ENCODE measurements at regions not wholly inside any gene's neighbourhood (a gene's known extent, or its start where the extent isn't known, plus 50 kb on each side); places are given as distances from the start of the nearest gene placed in this dataset.
"Not testable (repeated sequence)": the region's sequence is repeated elsewhere in the genome, so short reads cannot be mapped to it uniquely, and the experiment has no call there.

- FAIRE-seq (no peak), DNase-seq (ENCODE audit: insufficient read length, low spot score) (no peak)
Observed at GRCh38 chr11:23611726-23612125, 751.5 kb upstream of the CCDC179 start.

- no peak for FAIRE-seq
Observed at GRCh38 chr11:23620617-23621016, 760.3 kb upstream of the CCDC179 start.

GRCh38 chr11:23632293-23632692 is 772.0 kb upstream of the CCDC179 start:
- FAIRE-seq (no peak), DNase-seq (ENCODE audit: insufficient read length, low spot score) (no peak)

More at GRCh38 chr11:23620617-23621016, 760.3 kb upstream of the CCDC179 start:
- DNase-seq (ENCODE audit: insufficient read length, low spot score), result no peak

- no peak for FAIRE-seq
- DNase-seq (ENCODE audit: insufficient read length, low spot score), result no peak
Observed at GRCh38 chr11:23644443-23644842, 784.2 kb upstream of the CCDC179 start.

- not testable (repeated sequence) for FAIRE-seq; DNase-seq (ENCODE audit: insufficient read length, low spot score)
Observed at GRCh38 chr11:23652336-23652735, 792.1 kb upstream of the CCDC179 start.

GRCh38 chr11:23653071-23653675 is 792.9 kb upstream of the CCDC179 start:
- no peak for FAIRE-seq
- no peak for DNase-seq (ENCODE audit: insufficient read length, low spot score)

- DNase-seq (ENCODE audit: insufficient read length, low spot score), result no peak
- FAIRE-seq, result no peak
Observed at GRCh38 chr11:23668324-23668723, 808.0 kb upstream of the CCDC179 start.

GRCh38 chr11:23673366-23673765 is 813.1 kb upstream of the CCDC179 start:
- no peak for FAIRE-seq

GRCh38 chr11:23674866-23675265 is 814.6 kb upstream of the CCDC179 start:
- no peak for FAIRE-seq
- no peak for DNase-seq (ENCODE audit: insufficient read length, low spot score)

More at GRCh38 chr11:23673366-23673765, 813.1 kb upstream of the CCDC179 start:
- no peak for DNase-seq (ENCODE audit: insufficient read length, low spot score)

- DNase-seq (ENCODE audit: insufficient read length, low spot score) (no peak), FAIRE-seq (no peak)
Observed at GRCh38 chr11:23679041-23679440, 817.8 kb upstream of the LUZP2 start.

- FAIRE-seq (no peak), DNase-seq (ENCODE audit: insufficient read length, low spot score) (no peak)
Observed at GRCh38 chr11:23679981-23680380, 816.9 kb upstream of the LUZP2 start.

GRCh38 chr11:23680488-23681230 is 816.2 kb upstream of the LUZP2 start:
- FAIRE-seq (no peak), DNase-seq (ENCODE audit: insufficient read length, low spot score) (no peak)

- DNase-seq (ENCODE audit: insufficient read length, low spot score), result no peak
- no peak for FAIRE-seq
Observed at GRCh38 chr11:23684701-23685100, 812.2 kb upstream of the LUZP2 start.

GRCh38 chr11:23687991-23688390 is 808.9 kb upstream of the LUZP2 start:
- DNase-seq (ENCODE audit: insufficient read length, low spot score) (no peak), FAIRE-seq (no peak)

GRCh38 chr11:23688411-23688810 is 808.4 kb upstream of the LUZP2 start:
- no peak for DNase-seq (ENCODE audit: insufficient read length, low spot score)
- no peak for FAIRE-seq

- DNase-seq (ENCODE audit: insufficient read length, low spot score) (peak; percentile 26), FAIRE-seq (no peak)
Observed at GRCh38 chr11:23688835-23689234, 808.0 kb upstream of the LUZP2 start.

GRCh38 chr11:23696688-23697415 is 800.0 kb upstream of the LUZP2 start:
- DNase-seq (ENCODE audit: insufficient read length, low spot score), result no peak
- FAIRE-seq, result no peak

GRCh38 chr11:23704183-23704582 is 792.7 kb upstream of the LUZP2 start:
- DNase-seq (ENCODE audit: insufficient read length, low spot score) (no peak), FAIRE-seq (no peak)

- DNase-seq (ENCODE audit: insufficient read length, low spot score) (no peak), FAIRE-seq (no peak)
Observed at GRCh38 chr11:23711981-23712380, 784.9 kb upstream of the LUZP2 start.

- no peak for FAIRE-seq
- no peak for DNase-seq (ENCODE audit: insufficient read length, low spot score)
Observed at GRCh38 chr11:23719016-23719415, 777.8 kb upstream of the LUZP2 start.

- DNase-seq (ENCODE audit: insufficient read length, low spot score), result no peak
- FAIRE-seq, result no peak
Observed at GRCh38 chr11:23723861-23724260, 773.0 kb upstream of the LUZP2 start.

- no peak for FAIRE-seq
- no peak for DNase-seq (ENCODE audit: insufficient read length, low spot score)
Observed at GRCh38 chr11:23725752-23726151, 771.1 kb upstream of the LUZP2 start.
